Endodermal cell (in vitro differentiated cells): ENCODE measurements at regions not wholly inside any gene's neighbourhood (a gene's known extent, or its start where the extent isn't known, plus 50 kb on each side); places are given as distances from the start of the nearest gene placed in this dataset.

Source experiments
- DNase-seq: peaks from one replicate; pipeline ENCODE4 v3.0.0-alpha.2; 2017
- H3K27ac ChIP-seq: 2 replicates; pipeline ENCODE4 v1.5.1; 2013; ENCODE audit warnings: mild to moderate bottlenecking, low read depth, low read length, moderate library complexity
- H3K27me3 ChIP-seq: 2 replicates; pipeline ENCODE4 v1.6.1; 2013; ENCODE audit warnings: mild to moderate bottlenecking, low read length, moderate library complexity; ENCODE audit not compliant: insufficient read depth, control insufficient read depth, poor library complexity, severe bottlenecking
- H3K36me3 ChIP-seq: 2 replicates; pipeline ENCODE4 v1.7.0; 2013; ENCODE audit warnings: mild to moderate bottlenecking, low read length, moderate library complexity; ENCODE audit not compliant: control insufficient read depth, insufficient read depth
- H3K4me1 ChIP-seq: one replicate; pipeline ENCODE4 v1.7.0; 2013; ENCODE audit warnings: low read length; ENCODE audit not compliant: control insufficient read depth, insufficient read depth
- H3K4me3 ChIP-seq: 2 replicates; pipeline ENCODE4 v1.5.1; 2013; ENCODE audit warnings: mild to moderate bottlenecking, low read length, moderate library complexity
- H3K9ac ChIP-seq: 2 replicates; pipeline ENCODE4 v1.6.1; 2013; ENCODE audit warnings: mild to moderate bottlenecking, low read length, moderate library complexity; ENCODE audit not compliant: poor library complexity, severe bottlenecking; ENCODE audit errors: extremely low read depth
- H3K9me3 ChIP-seq: 2 replicates; pipeline ENCODE4 v1.6.1; 2013; ENCODE audit warnings: mild to moderate bottlenecking, low read length, moderate library complexity; ENCODE audit not compliant: control insufficient read depth
- H3K27ac Mint-ChIP-seq: 2 replicates; pipeline ENCODE4 v1.8.0; 2020; ENCODE audit warnings: mixed read lengths
- H3K27me3 Mint-ChIP-seq: 2 replicates; pipeline ENCODE4 v1.8.0; 2021; ENCODE audit warnings: mild to moderate bottlenecking, mixed read lengths; ENCODE audit not compliant: insufficient read depth
- H3K36me3 Mint-ChIP-seq: 2 replicates; pipeline ENCODE4 v1.8.0; 2020; ENCODE audit warnings: low read depth, mixed read lengths
- H3K4me1 Mint-ChIP-seq: 2 replicates; pipeline ENCODE4 v1.8.0; 2020; ENCODE audit warnings: mixed read lengths
- H3K4me3 Mint-ChIP-seq: 2 replicates; pipeline ENCODE4 v1.8.0; 2020; ENCODE audit warnings: mild to moderate bottlenecking, moderate library complexity, mixed read lengths
- H3K9me3 Mint-ChIP-seq: 2 replicates; pipeline ENCODE4 v1.8.0; 2020; ENCODE audit warnings: mild to moderate bottlenecking, mixed read lengths
- CTCF ChIP-seq: fragments of 200-600 bp; sonication (generic); conservative IDR thresholded peaks from 2 replicates; pipeline ENCODE4 v1.5.0; 2021; ENCODE audit warnings: antibody characterized with exemption, mild to moderate bottlenecking
- WGBS, 2 experiments: methylation state at CpG; one replicate each; pipeline versions ENCODE4 v1.1.5 to v1.1.7; 2013; ENCODE audit warnings: missing lambda C conversion rate in 2 of 2, mixed read lengths in 1 of 2; ENCODE audit not compliant: insufficient coverage in 1 of 2, insufficient read length in 1 of 2; 5-methylcytosine and 5-hydroxymethylcytosine counted together

- H3K9ac ChIP-seq: no peak overlapping the region
- no peaks in the 10 kb centered on the region for H3K27me3 ChIP-seq
- H3K27me3 Mint-ChIP-seq: no peaks in the 10 kb centered on the region
- H3K27ac Mint-ChIP-seq: no peak overlapping the region
- H3K4me1 ChIP-seq: no peaks in the 10 kb centered on the region
- no peak for DNase-seq
- no peak for TF ChIP-seq CTCF
- H3K36me3 ChIP-seq: no peaks in the 10 kb centered on the region
- H3K9me3 ChIP-seq: peaks cover 15% of the 10 kb centered on the region
- H3K9me3 Mint-ChIP-seq: peaks cover 80% of the 10 kb centered on the region
- H3K4me3 ChIP-seq: no peak overlapping the region
- peaks cover 9% of the 10 kb centered on the region for H3K4me1 Mint-ChIP-seq
- no peak overlapping the region for H3K4me3 Mint-ChIP-seq
- H3K36me3 Mint-ChIP-seq: peaks cover 2% of the 10 kb centered on the region
- H3K27ac ChIP-seq: no peak overlapping the region
These were observed 57.9 kb upstream of the PDHA1 start for GRCh38 chrX:19285857-19286256.

GRCh38 chrX:19291086-19291485 is 52.6 kb upstream of the PDHA1 start:
- no peaks in the 10 kb centered on the region for H3K27me3 Mint-ChIP-seq
- peaks cover 79% of the 10 kb centered on the region for H3K9me3 Mint-ChIP-seq

GRCh38 chrX:19293606-19294325 is 50.0 kb upstream of the PDHA1 start:
- Mint-ChIP-seq H3K27me3 (no peaks in the 10 kb centered on the region), H3K9me3 (peaks cover 76% of the 10 kb centered on the region), H3K27ac (no peak overlapping the region), H3K4me1 (peaks cover 17% of the 10 kb centered on the region), H3K36me3 (no peaks in the 10 kb centered on the region), H3K4me3 (no peak overlapping the region)
- 99% methylated on average over 5 of the region's 6 CpGs; no CpG with 5 or more reads in 1 of the 2 experiments for WGBS, 2 experiments
- TF ChIP-seq CTCF: no peak
- H3K36me3 ChIP-seq: no peaks in the 10 kb centered on the region
- H3K4me1 ChIP-seq: no peaks in the 10 kb centered on the region
- no peak overlapping the region for H3K9ac ChIP-seq
- no peak overlapping the region for H3K27ac ChIP-seq
- no peak overlapping the region for H3K4me3 ChIP-seq
- no peak for DNase-seq
- no peaks in the 10 kb centered on the region for H3K27me3 ChIP-seq
- H3K9me3 ChIP-seq: no peaks in the 10 kb centered on the region

More at GRCh38 chrX:19291086-19291485, 52.6 kb upstream of the PDHA1 start:
- no peaks in the 10 kb centered on the region for H3K4me1 ChIP-seq
- no peaks in the 10 kb centered on the region for H3K36me3 Mint-ChIP-seq
- no peak for TF ChIP-seq CTCF
- H3K36me3 ChIP-seq: no peaks in the 10 kb centered on the region
- WGBS, 2 experiments: 33 to 35% methylated on average over 1 to 3 of the region's 5 CpGs
- peaks cover 17% of the 10 kb centered on the region for H3K4me1 Mint-ChIP-seq
- H3K27ac Mint-ChIP-seq: peak overlapping the region; percentile 91
- H3K4me3 Mint-ChIP-seq: no peak overlapping the region
- peak; percentile 87 for DNase-seq
- peaks cover 2% of the 10 kb centered on the region for H3K9me3 ChIP-seq
- no peaks in the 10 kb centered on the region for H3K27me3 ChIP-seq
- H3K4me3 ChIP-seq: no peak overlapping the region
- H3K9ac ChIP-seq: no peak overlapping the region
- no peak overlapping the region for H3K27ac ChIP-seq
